Caco-2 (cell line): ENCODE measurements at regions not wholly inside any gene's neighbourhood (a gene's known extent, or its start where the extent isn't known, plus 50 kb on each side); places are given as distances from the start of the nearest gene placed in this dataset.
A peak's percentile ranks its signal among the peaks of the same experiment; 100 is the strongest.

Experiments
- BruUV-seq: library from RNA; stranded (reverse); fragments of 400-500 nt; replicated peaks from 2 replicates; lab custom pipeline; 2021; lab: Mats Ljungman, UMichigan
- CTCF ChIA-PET: fragments of 300-600 bp; sonication (Branson Sonifier 250); formaldehyde crosslinking; loops from one replicate; lab custom pipeline; 2022; ENCODE audit warnings: antibody characterized with exemption; lab: Charles Lee
- POLR2A ChIA-PET: fragments of 300-600 bp; sonication (Branson Sonifier 250); formaldehyde crosslinking; loops from one replicate; lab custom pipeline; 2022; ENCODE audit warnings: antibody characterized with exemption; lab: Charles Lee
- DNase-seq, 2 experiments: peaks; one replicate each; pipeline versions ENCODE4 v3.0.0 to v3.0.0-alpha.2; 2020 to 2022
- H3K27me3 ChIP-seq: replicated peaks from 2 replicates; pipeline ENCODE4 v1.6.0; 2011; ENCODE audit warnings: low read length; ENCODE audit not compliant: control insufficient read depth, insufficient read depth
- H3K36me3 ChIP-seq: 2 replicates; pipeline ENCODE4 v1.5.1; 2011; ENCODE audit warnings: low read length; ENCODE audit not compliant: control insufficient read depth, insufficient read depth
- H3K4me1 ChIP-seq: fragments of 250-450 bp; sonication (Bioruptor Pico); 2 replicates; pipeline ENCODE4 v1.5.1; 2020; ENCODE audit warnings: mild to moderate bottlenecking
- H3K4me3 ChIP-seq: 2 replicates; pipeline ENCODE4 v1.5.1; 2011; ENCODE audit warnings: low read depth, mild to moderate bottlenecking, control low read depth, low read length
- H3K9me3 ChIP-seq: fragments of 250-450 bp; sonication (Bioruptor Pico); 2 replicates; pipeline ENCODE4 v1.5.1; 2020; ENCODE audit warnings: mild to moderate bottlenecking, moderate library complexity
- H3K27ac Mint-ChIP-seq: one replicate; pipeline ENCODE4 v1.8.0; 2022; ENCODE audit warnings: mixed read lengths; ENCODE audit not compliant: unreplicated experiment
- H3K27me3 Mint-ChIP-seq: one replicate; pipeline ENCODE4 v1.8.0; 2022; ENCODE audit warnings: mixed read lengths; ENCODE audit not compliant: insufficient read depth, unreplicated experiment
- H3K36me3 Mint-ChIP-seq: one replicate; pipeline ENCODE4 v1.8.0; 2022; ENCODE audit warnings: mild to moderate bottlenecking, mixed read lengths; ENCODE audit not compliant: insufficient read depth, unreplicated experiment
- H3K4me1 Mint-ChIP-seq: one replicate; pipeline ENCODE4 v1.8.0; 2022; ENCODE audit warnings: low read depth, mixed read lengths; ENCODE audit not compliant: unreplicated experiment
- H3K4me3 Mint-ChIP-seq: one replicate; pipeline ENCODE4 v1.8.0; 2022; ENCODE audit warnings: mild to moderate bottlenecking, moderate library complexity, mixed read lengths; ENCODE audit not compliant: unreplicated experiment
- H3K9me3 Mint-ChIP-seq: one replicate; pipeline ENCODE4 v1.8.0; 2022; ENCODE audit warnings: mixed read lengths; ENCODE audit not compliant: unreplicated experiment
- intact Hi-C: fragments of 100-400 bp; cut with micrococcal nuclease; formaldehyde crosslinking; loops from one replicate; pipeline ENCODE4 v1.10.0; 2022; ENCODE audit not compliant: unreplicated experiment
- TF ChIP-seq, protein P1 (sequence below), 2 experiments: fragments of 200-600 bp in 1 of 2; IDR thresholded peaks; 1 replicate in 1 of 2; 2 replicates in 1 of 2; pipeline versions ENCODE4 v1.5.1 to v1.8.0; 2011 to 2022; ENCODE audit warnings: antibody characterized with exemption in 1 of 2, control low read depth in 1 of 2, inconsistent platforms in 1 of 2, low read depth in 1 of 2, low read length in 1 of 2, mild to moderate bottlenecking in 1 of 2, moderate library complexity in 1 of 2; ENCODE audit not compliant: insufficient read depth in 1 of 2, severe bottlenecking in 1 of 2, unreplicated experiment in 1 of 2

DNA sequence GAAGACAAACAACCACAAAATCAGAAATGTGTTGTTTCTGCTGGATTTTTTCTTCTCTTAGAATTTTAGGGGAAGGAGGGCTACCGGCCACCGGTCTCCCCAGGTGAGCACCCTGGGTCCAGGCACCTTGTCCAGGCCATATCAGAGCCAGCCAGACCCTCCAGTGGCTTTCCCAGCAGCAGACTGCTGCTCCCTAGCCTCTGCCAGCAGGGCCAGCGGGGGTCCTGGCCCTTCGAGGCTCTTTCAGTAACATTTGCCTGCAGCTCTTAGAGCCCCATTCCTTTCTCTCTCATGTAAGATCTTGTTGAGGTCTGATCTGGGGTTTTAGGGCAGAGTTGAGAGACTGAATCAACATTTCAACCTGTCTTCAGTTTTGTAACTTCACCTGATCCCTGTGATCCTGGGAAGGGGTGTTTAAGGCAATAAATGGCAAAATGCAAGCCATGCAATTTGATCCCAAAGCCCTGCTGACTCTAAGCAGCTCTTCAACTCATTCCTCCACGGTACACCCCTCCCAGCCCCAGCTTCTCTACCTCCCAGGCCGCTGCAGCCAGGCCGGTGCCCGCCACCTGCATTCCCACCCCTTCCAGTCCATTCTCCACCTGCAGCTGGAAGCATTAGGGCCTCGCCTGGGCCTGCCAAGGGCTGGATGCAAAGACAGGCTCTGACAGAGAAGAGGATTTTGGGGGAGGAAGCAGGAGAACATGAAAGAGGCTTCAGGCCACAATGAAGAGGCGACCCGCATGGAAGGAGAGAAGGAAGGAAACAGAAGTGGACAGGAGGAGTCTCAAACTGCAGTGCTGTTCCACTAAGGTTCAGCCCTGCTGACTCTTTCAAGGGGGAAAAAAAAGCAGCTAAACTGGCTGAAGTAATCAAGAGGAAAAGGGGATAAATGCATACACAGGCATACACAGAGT, 113.0 kb upstream of the FGF3 start:
- Mint-ChIP-seq H3K9me3 (peaks cover 11% of the 10 kb centered on the region), H3K27me3 (no peaks in the 10 kb centered on the region), H3K27ac (peak overlapping the region; percentile 23), H3K4me3 (peak overlapping the region; percentile 5), H3K4me1 (peaks cover 41% of the 10 kb centered on the region), H3K36me3 (no peaks in the 10 kb centered on the region)
- intact Hi-C loops = loop anchor here (1.0 kb wide), 2 partner anchors 13 to 34 kb away; no protein-coding TSS in a partner anchor
- BruUV-seq = TSS peak; percentile 29
- no peak overlapping the region for H3K4me3 ChIP-seq
- peak; percentile 59 to 72 for DNase-seq
- no peaks in the 10 kb centered on the region for H3K36me3 ChIP-seq
- H3K27me3 ChIP-seq = no peaks in the 10 kb centered on the region
- no peaks in the 10 kb centered on the region for H3K9me3 ChIP-seq
- POLR2A ChIA-PET = interaction anchor here (0.5 to 0.6 kb wide), 2 partner anchors 257 to 271 kb away, joined by 3 to 4 read pairs; partner anchors contain the start of gene FADD
- TF ChIP-seq, protein P1, sequence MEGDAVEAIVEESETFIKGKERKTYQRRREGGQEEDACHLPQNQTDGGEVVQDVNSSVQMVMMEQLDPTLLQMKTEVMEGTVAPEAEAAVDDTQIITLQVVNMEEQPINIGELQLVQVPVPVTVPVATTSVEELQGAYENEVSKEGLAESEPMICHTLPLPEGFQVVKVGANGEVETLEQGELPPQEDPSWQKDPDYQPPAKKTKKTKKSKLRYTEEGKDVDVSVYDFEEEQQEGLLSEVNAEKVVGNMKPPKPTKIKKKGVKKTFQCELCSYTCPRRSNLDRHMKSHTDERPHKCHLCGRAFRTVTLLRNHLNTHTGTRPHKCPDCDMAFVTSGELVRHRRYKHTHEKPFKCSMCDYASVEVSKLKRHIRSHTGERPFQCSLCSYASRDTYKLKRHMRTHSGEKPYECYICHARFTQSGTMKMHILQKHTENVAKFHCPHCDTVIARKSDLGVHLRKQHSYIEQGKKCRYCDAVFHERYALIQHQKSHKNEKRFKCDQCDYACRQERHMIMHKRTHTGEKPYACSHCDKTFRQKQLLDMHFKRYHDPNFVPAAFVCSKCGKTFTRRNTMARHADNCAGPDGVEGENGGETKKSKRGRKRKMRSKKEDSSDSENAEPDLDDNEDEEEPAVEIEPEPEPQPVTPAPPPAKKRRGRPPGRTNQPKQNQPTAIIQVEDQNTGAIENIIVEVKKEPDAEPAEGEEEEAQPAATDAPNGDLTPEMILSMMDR (IDR thresholded peaks at IDR 0.05; ENCODE audit: insufficient read depth in 1 of 2, low read depth in 1 of 2, low read length in 1 of 2, severe bottlenecking in 1 of 2, unreplicated experiment in 1 of 2) = no peak
- peaks cover 38% of the 10 kb centered on the region for H3K4me1 ChIP-seq
- CTCF ChIA-PET = interaction anchor here (0.9 to 1.4 kb wide), 5 partner anchors 13 to 24 kb away, joined by 3 to 5 read pairs (median 4); no protein-coding TSS in a partner anchor

GRCh38 chr11:69934861-69935494, 115.8 kb upstream of the FGF3 start:
- Mint-ChIP-seq H3K27me3 (no peaks in the 10 kb centered on the region), H3K4me1 (peaks cover 47% of the 10 kb centered on the region), H3K4me3 (no peak overlapping the region), H3K9me3 (peaks cover 11% of the 10 kb centered on the region), H3K27ac (peak overlapping the region; percentile 12), H3K36me3 (no peaks in the 10 kb centered on the region)
- Histone ChIP-seq H3K36me3 (no peaks in the 10 kb centered on the region), H3K27me3 (no peaks in the 10 kb centered on the region), H3K4me1 (peaks cover 45% of the 10 kb centered on the region), H3K4me3 (no peak overlapping the region), H3K9me3 (no peaks in the 10 kb centered on the region)
- intact Hi-C loops = no loop called here
- DNase-seq = peak in 1 of 2 experiments; percentile 35
- POLR2A ChIA-PET = no interaction called here
- no TSS peak for BruUV-seq
- CTCF ChIA-PET = interaction anchor here (1.0 kb wide), 1 partner anchor 13 kb away, joined by 3 read pairs; no protein-coding TSS in a partner anchor
- TF ChIP-seq, protein P1 (IDR thresholded peaks at IDR 0.05; ENCODE audit: insufficient read depth in 1 of 2, low read depth in 1 of 2, low read length in 1 of 2, severe bottlenecking in 1 of 2, unreplicated experiment in 1 of 2) = no peak

DNA sequence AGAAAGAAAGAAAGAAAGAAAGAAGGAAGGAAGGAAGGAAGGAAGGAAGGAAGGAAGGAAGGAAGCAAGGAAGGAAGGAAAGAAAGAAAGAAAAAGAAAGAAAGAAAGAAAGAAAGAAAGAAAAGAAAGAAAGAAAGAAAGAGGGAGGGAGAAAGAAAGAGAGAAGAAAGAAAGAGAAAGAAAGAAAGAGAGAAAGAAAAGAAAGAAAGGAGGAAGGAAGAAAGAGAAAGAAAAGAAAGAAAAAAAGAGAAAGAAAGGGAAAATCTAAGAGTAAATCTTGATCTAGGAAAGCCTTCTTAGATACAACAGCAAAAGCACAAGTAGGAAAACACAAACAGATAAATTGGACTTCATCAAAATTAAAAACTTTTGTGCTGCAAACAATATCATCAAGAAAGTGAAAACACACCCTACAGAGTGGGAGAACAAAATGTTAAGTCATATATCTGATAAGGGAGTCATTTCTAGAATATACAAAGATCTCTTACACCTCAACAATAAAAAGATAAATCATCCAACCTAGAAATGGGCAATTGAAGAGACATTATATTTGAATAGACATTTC, 116.8 kb upstream of the FGF3 start:
- POLR2A ChIA-PET = no interaction called here
- H3K9me3 Mint-ChIP-seq = peaks cover 11% of the 10 kb centered on the region
- H3K4me3 ChIP-seq = no peak overlapping the region
- no peak overlapping the region for H3K4me3 Mint-ChIP-seq
- CTCF ChIA-PET = no interaction called here
- no peaks in the 10 kb centered on the region for H3K27me3 ChIP-seq
- peaks cover 42% of the 10 kb centered on the region for H3K4me1 ChIP-seq
- intact Hi-C loops = no loop called here
- no peak for DNase-seq
- H3K36me3 ChIP-seq = no peaks in the 10 kb centered on the region
- no peak overlapping the region for H3K27ac Mint-ChIP-seq
- TF ChIP-seq, protein P1 (IDR thresholded peaks at IDR 0.05; ENCODE audit: insufficient read depth in 1 of 2, low read depth in 1 of 2, low read length in 1 of 2, severe bottlenecking in 1 of 2, unreplicated experiment in 1 of 2) = no peak
- H3K36me3 Mint-ChIP-seq = no peaks in the 10 kb centered on the region
- H3K9me3 ChIP-seq = no peaks in the 10 kb centered on the region
- BruUV-seq = no TSS peak
- H3K27me3 Mint-ChIP-seq = no peaks in the 10 kb centered on the region
- peaks cover 45% of the 10 kb centered on the region for H3K4me1 Mint-ChIP-seq
